ENCODE measurements at regions not wholly inside any gene's neighbourhood (a gene's known extent, or its start where the extent isn't known, plus 50 kb on each side); places are given as distances from the start of the nearest gene placed in this dataset.

- DNase-seq: no peak
Observed at GRCh38 chr1:29836651-29837646, 600.6 kb downstream of the PTPRU start.

GRCh38 chr1:29835874-29836273 is 599.6 kb downstream of the PTPRU start:
- no peak for DNase-seq

GRCh38 chr1:29835406-29835805 is 599.1 kb downstream of the PTPRU start:
- DNase-seq: no peak

GRCh38 chr1:29833581-29833980 is 597.3 kb downstream of the PTPRU start:
- no peak for DNase-seq

GRCh38 chr1:29832936-29833335 is 596.6 kb downstream of the PTPRU start:
- no peak for DNase-seq

- no peak for DNase-seq
Observed at GRCh38 chr1:29832471-29832870, 596.1 kb downstream of the PTPRU start.

- DNase-seq: no peak
Observed at GRCh38 chr1:29831500-29832117, 595.3 kb downstream of the PTPRU start.

- no peak for DNase-seq
Observed at GRCh38 chr1:29830916-29831315, 594.6 kb downstream of the PTPRU start.

- no peak for DNase-seq
Observed at GRCh38 chr1:29830383-29830782, 594.1 kb downstream of the PTPRU start.

- no peak for DNase-seq
Observed at GRCh38 chr1:29829448-29830344, 593.4 kb downstream of the PTPRU start.

- no peak for DNase-seq
Observed at GRCh38 chr1:29828526-29829447, 592.5 kb downstream of the PTPRU start.

GRCh38 chr1:29827801-29828525 is 591.6 kb downstream of the PTPRU start:
- no peak for DNase-seq

GRCh38 chr1:29827237-29827750 is 591.0 kb downstream of the PTPRU start:
- no peak for DNase-seq

- no peak for DNase-seq
Observed at GRCh38 chr1:29826646-29827045, 590.3 kb downstream of the PTPRU start.

GRCh38 chr1:29825941-29826415 is 589.7 kb downstream of the PTPRU start:
- no peak for DNase-seq

- DNase-seq: no peak
Observed at GRCh38 chr1:29825274-29825940, 589.1 kb downstream of the PTPRU start.

- DNase-seq: no peak
Observed at GRCh38 chr1:29824511-29825273, 588.4 kb downstream of the PTPRU start.

GRCh38 chr1:29824025-29824424 is 587.7 kb downstream of the PTPRU start:
- DNase-seq: no peak

GRCh38 chr1:29823561-29823960 is 587.2 kb downstream of the PTPRU start:
- DNase-seq: no peak

All from CD4-positive, alpha-beta T cell treated with Interleukin-17A for 1 hour (primary cell).